ENCODE measurements at regions not wholly inside any gene's neighbourhood (a gene's known extent, or its start where the extent isn't known, plus 50 kb on each side); places are given as distances from the start of the nearest gene placed in this dataset.

- TF ChIP-seq ZNF384 (IDR thresholded peaks at IDR 0.05) (no peak), L3MBTL2 (conservative IDR thresholded peaks at IDR 0.05) (no peak), SP1 (IDR thresholded peaks at IDR 0.05) (no peak), FOXK2 (IDR thresholded peaks at IDR 0.05) (no peak), FOXM1 (IDR thresholded peaks at IDR 0.05; ENCODE audit: borderline replicate concordance) (no peak), FOXA1 (IDR thresholded peaks at IDR 0.05) (no peak), BHLHE40 (IDR thresholded peaks at IDR 0.05; ENCODE audit: borderline replicate concordance) (no peak), LEF1 (IDR thresholded peaks at IDR 0.05; ENCODE audit: borderline replicate concordance) (no peak), ELF4 (IDR thresholded peaks at IDR 0.05) (no peak), ARNT (IDR thresholded peaks at IDR 0.05) (no peak), TARDBP (IDR thresholded peaks at IDR 0.05) (no peak), SUZ12 (IDR thresholded peaks at IDR 0.05) (no peak), NFRKB (IDR thresholded peaks at IDR 0.05) (no peak)
- ChIA-PET POLR2A (no interaction called here), CTCF (no interaction called here)
- no peak for DNase-seq (ENCODE audit: extremely low spot score)
These were observed 847.0 kb downstream of the LRRTM4 start for GRCh38 chr2:76675212-76675611.

GRCh38 chr2:76672798-76673197 is 849.4 kb downstream of the LRRTM4 start:
- CTCF ChIA-PET: no interaction called here

GRCh38 chr2:76669966-76670465 is 852.2 kb downstream of the LRRTM4 start:
- no peak for DNase-seq (ENCODE audit: extremely low spot score)
- ChIA-PET CTCF (no interaction called here), POLR2A (no interaction called here)
- no peak for TF ChIP-seq ELF4 (IDR thresholded peaks at IDR 0.05)
- TF ChIP-seq ARNT (IDR thresholded peaks at IDR 0.05): no peak
- TF ChIP-seq CTBP1 (IDR thresholded peaks at IDR 0.05; ENCODE audit: borderline replicate concordance): no peak
- TF ChIP-seq FOXM1 (IDR thresholded peaks at IDR 0.05; ENCODE audit: borderline replicate concordance): no peak
- TF ChIP-seq BHLHE40 (IDR thresholded peaks at IDR 0.05; ENCODE audit: borderline replicate concordance): no peak
- TF ChIP-seq L3MBTL2 (conservative IDR thresholded peaks at IDR 0.05): no peak
- TF ChIP-seq PKNOX1 (IDR thresholded peaks at IDR 0.05): no peak

More at GRCh38 chr2:76672798-76673197, 849.4 kb downstream of the LRRTM4 start:
- POLR2A ChIA-PET: no interaction called here
- DNase-seq (ENCODE audit: extremely low spot score): no peak
- TF ChIP-seq HDGF (IDR thresholded peaks at IDR 0.05; ENCODE audit: borderline replicate concordance) (no peak), SUZ12 (IDR thresholded peaks at IDR 0.05) (no peak)

- TF ChIP-seq ARNT (IDR thresholded peaks at IDR 0.05): no peak
- TF ChIP-seq ZNF384 (IDR thresholded peaks at IDR 0.05): no peak
- POLR2A ChIA-PET: no interaction called here
- CTCF ChIA-PET: no interaction called here
- DNase-seq (ENCODE audit: extremely low spot score): no peak
These were observed 853.9 kb downstream of the LRRTM4 start for GRCh38 chr2:76668279-76668678.

- DNase-seq (ENCODE audit: extremely low spot score): no peak
- TF ChIP-seq ARNT (IDR thresholded peaks at IDR 0.05) (no peak), SP1 (IDR thresholded peaks at IDR 0.05) (no peak), CTBP1 (IDR thresholded peaks at IDR 0.05; ENCODE audit: borderline replicate concordance) (no peak), SUZ12 (IDR thresholded peaks at IDR 0.05) (no peak), FOXA1 (IDR thresholded peaks at IDR 0.05) (no peak)
- ChIA-PET POLR2A (no interaction called here), CTCF (no interaction called here)
These were observed 854.3 kb downstream of the LRRTM4 start for GRCh38 chr2:76667821-76668271.

- no peak for TF ChIP-seq CTBP1 (IDR thresholded peaks at IDR 0.05; ENCODE audit: borderline replicate concordance)
- TF ChIP-seq SP1 (IDR thresholded peaks at IDR 0.05): no peak
- DNase-seq (ENCODE audit: extremely low spot score): no peak
- ChIA-PET CTCF (no interaction called here), POLR2A (no interaction called here)
These were observed 880.0 kb downstream of the LRRTM4 start for GRCh38 chr2:76642129-76642528.

GRCh38 chr2:76641506-76641905 is 880.7 kb downstream of the LRRTM4 start:
- TF ChIP-seq FOXA1 (IDR thresholded peaks at IDR 0.05) (no peak), FOXM1 (IDR thresholded peaks at IDR 0.05; ENCODE audit: borderline replicate concordance) (no peak), LEF1 (IDR thresholded peaks at IDR 0.05; ENCODE audit: borderline replicate concordance) (no peak), CTBP1 (IDR thresholded peaks at IDR 0.05; ENCODE audit: borderline replicate concordance) (no peak), ELF4 (IDR thresholded peaks at IDR 0.05) (no peak), BHLHE40 (IDR thresholded peaks at IDR 0.05; ENCODE audit: borderline replicate concordance) (no peak), SP1 (IDR thresholded peaks at IDR 0.05) (no peak)
- POLR2A ChIA-PET: no interaction called here
- CTCF ChIA-PET: no interaction called here
- no peak for DNase-seq (ENCODE audit: extremely low spot score)

GRCh38 chr2:76640905-76641304 is 881.3 kb downstream of the LRRTM4 start:
- CTCF ChIA-PET: no interaction called here
- TF ChIP-seq CTBP1 (IDR thresholded peaks at IDR 0.05; ENCODE audit: borderline replicate concordance): no peak
- no peak for TF ChIP-seq ELF4 (IDR thresholded peaks at IDR 0.05)
- TF ChIP-seq TARDBP (IDR thresholded peaks at IDR 0.05): no peak
- TF ChIP-seq L3MBTL2 (conservative IDR thresholded peaks at IDR 0.05): no peak
- POLR2A ChIA-PET: no interaction called here
- no peak for DNase-seq (ENCODE audit: extremely low spot score)

- ChIA-PET CTCF (no interaction called here), POLR2A (no interaction called here)
- no peak for DNase-seq (ENCODE audit: extremely low spot score)
- TF ChIP-seq HDGF (IDR thresholded peaks at IDR 0.05; ENCODE audit: borderline replicate concordance) (no peak), TARDBP (IDR thresholded peaks at IDR 0.05) (no peak), FOXM1 (IDR thresholded peaks at IDR 0.05; ENCODE audit: borderline replicate concordance) (no peak), BHLHE40 (IDR thresholded peaks at IDR 0.05; ENCODE audit: borderline replicate concordance) (no peak), L3MBTL2 (conservative IDR thresholded peaks at IDR 0.05) (no peak), SUZ12 (IDR thresholded peaks at IDR 0.05) (no peak), NFRKB (IDR thresholded peaks at IDR 0.05) (no peak), ELF4 (IDR thresholded peaks at IDR 0.05) (no peak), ARNT (IDR thresholded peaks at IDR 0.05) (no peak), PKNOX1 (IDR thresholded peaks at IDR 0.05) (no peak), SP1 (IDR thresholded peaks at IDR 0.05) (no peak), CTBP1 (IDR thresholded peaks at IDR 0.05; ENCODE audit: borderline replicate concordance) (no peak), LEF1 (IDR thresholded peaks at IDR 0.05; ENCODE audit: borderline replicate concordance) (no peak)
These were observed 883.0 kb downstream of the LRRTM4 start for GRCh38 chr2:76639171-76639680.
